IgD-negative memory B cell (primary cell): ENCODE measurements at regions not wholly inside any gene's neighbourhood (a gene's known extent, or its start where the extent isn't known, plus 50 kb on each side); places are given as distances from the start of the nearest gene placed in this dataset.

Experiments
- H3K27ac Mint-ChIP-seq, 3 donors: one replicate each; pipeline ENCODE4 v1.8.0; 2020 to 2022; ENCODE audit warnings: mild to moderate bottlenecking in 3 of 3, mixed read lengths in 3 of 3, moderate library complexity in 1 of 3
- H3K27me3 Mint-ChIP-seq: one replicate; pipeline ENCODE4 v1.8.0; 2021; ENCODE audit warnings: mixed read lengths
- H3K36me3 Mint-ChIP-seq: one replicate; pipeline ENCODE4 v1.8.0; 2020; ENCODE audit warnings: mild to moderate bottlenecking, mixed read lengths
- H3K4me1 Mint-ChIP-seq, 3 donors: one replicate each; pipeline ENCODE4 v1.8.0; 2020 to 2022; ENCODE audit warnings: mixed read lengths in 3 of 3, mild to moderate bottlenecking in 1 of 3
- H3K4me3 Mint-ChIP-seq, 4 donors: one replicate each; pipeline ENCODE4 v1.8.0; 2020 to 2022; ENCODE audit warnings: mild to moderate bottlenecking in 4 of 4, mixed read lengths in 4 of 4, moderate library complexity in 3 of 4
- H3K9me3 Mint-ChIP-seq, 3 donors: one replicate each; pipeline ENCODE4 v1.8.0; 2020 to 2021; ENCODE audit warnings: mixed read lengths in 3 of 3, mild to moderate bottlenecking in 1 of 3

DNA sequence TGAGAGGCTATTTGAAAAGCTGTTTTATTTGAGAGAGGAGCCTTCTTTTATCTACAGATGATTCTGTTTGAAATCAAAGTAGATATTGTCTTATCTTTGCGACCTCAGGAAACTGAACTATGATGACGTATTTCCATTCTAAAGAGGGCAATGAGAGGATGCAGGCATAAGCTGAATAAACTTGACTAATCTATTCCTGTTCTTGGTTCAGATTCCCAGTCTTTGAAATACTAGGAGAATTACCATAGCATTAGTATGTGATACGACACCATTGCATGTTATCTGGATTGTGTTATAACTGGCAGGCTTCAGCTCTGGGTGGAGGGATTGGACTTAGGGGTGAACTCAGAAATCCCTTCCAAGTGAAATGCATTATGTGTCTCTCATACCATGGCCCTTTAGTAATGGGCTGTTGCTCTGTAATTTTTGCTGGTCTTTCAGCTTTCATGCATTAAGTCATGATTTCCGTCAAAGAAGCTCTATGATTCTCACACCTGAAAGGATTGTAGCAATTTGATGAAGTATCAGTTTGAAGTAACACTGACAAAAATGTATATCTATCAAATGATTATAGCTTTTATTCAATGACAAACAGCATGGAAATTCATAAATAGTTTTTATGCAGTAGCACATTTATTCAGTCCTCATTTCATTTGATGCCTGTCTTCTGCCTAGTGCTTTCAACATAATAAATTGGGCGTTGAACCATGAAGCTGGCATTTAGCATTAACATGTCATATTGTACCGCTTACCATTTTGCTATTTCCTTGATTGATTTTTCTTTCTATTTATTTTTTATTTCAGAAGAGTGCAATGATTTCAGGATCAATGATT lies 138.4 kb upstream of the SPACA1 start:
- H3K4me1 Mint-ChIP-seq, result peaks cover 4 to 11% (median 4%) of the 10 kb centered on the region in 3 donors
- H3K36me3 Mint-ChIP-seq, result peaks cover 4% of the 10 kb centered on the region
- peaks cover 0 to 4% (median 0%) of the 10 kb centered on the region in 3 donors for H3K9me3 Mint-ChIP-seq
- H3K4me3 Mint-ChIP-seq, result no peak overlapping the region
- H3K27ac Mint-ChIP-seq, result peak overlapping the region in 1 of 3 donors; percentile 11
- peaks cover 9% of the 10 kb centered on the region for H3K27me3 Mint-ChIP-seq

DNA sequence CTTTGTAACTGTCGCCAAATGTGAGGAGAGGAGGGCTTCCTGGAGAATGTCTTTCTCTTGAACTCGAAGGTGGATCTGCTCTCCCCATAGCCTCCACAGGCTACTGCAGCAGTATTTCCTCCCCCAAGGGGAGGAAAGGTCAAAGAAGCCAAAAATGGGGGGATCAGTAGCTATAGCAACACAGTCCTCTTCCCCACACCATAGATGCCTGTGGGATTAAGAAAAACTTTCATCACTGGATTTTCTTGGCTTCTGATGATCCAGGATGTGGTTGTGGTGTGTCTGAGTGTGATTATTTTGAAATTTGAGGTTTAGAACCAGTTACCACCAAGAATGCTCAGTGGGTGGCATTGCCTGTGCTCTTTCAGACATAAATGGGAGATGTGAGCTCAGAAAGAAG lies 140.1 kb upstream of the SPACA1 start:
- H3K4me3 Mint-ChIP-seq, result no peak overlapping the region
- peaks cover 0 to 4% (median 0%) of the 10 kb centered on the region in 3 donors for H3K9me3 Mint-ChIP-seq
- H3K4me1 Mint-ChIP-seq, result peaks cover 4 to 7% (median 4%) of the 10 kb centered on the region in 3 donors
- no peak overlapping the region for H3K27ac Mint-ChIP-seq
- peaks cover 9% of the 10 kb centered on the region for H3K27me3 Mint-ChIP-seq
- H3K36me3 Mint-ChIP-seq, result peaks cover 4% of the 10 kb centered on the region

DNA sequence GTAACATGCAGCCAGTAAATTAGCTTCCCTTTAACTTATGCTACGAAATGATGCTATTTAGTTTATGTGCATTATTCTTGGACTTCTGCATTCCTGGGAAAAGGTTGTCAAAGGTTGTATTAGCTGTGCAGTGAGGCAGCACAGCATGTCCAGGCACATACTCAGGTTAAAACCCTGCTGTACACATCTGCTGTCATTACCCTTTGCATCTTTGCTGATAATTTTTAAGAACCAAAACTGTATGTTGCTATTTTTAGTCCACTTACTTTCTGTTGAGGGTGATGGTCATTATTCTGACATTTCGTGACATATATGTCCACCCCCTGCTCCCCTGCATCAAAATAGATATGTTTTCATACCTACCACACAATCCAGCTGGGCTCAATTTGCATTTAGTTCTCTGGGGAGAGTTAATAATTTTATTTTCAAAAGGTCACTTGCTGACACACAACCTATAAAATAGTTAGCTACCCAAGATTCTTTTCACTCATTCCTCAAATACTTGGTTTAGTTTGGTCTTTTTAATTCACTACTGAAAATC lies 142.5 kb upstream of the SPACA1 start:
- Mint-ChIP-seq H3K27me3 (peaks cover 2% of the 10 kb centered on the region), H3K9me3 (no peaks in the 10 kb centered on the region), H3K27ac (peak overlapping the region in 1 of 3 donors; percentile 64), H3K4me1 (peaks cover 4 to 7% (median 4%) of the 10 kb centered on the region in 3 donors), H3K36me3 (peaks cover 4% of the 10 kb centered on the region), H3K4me3 (no peak overlapping the region)

DNA sequence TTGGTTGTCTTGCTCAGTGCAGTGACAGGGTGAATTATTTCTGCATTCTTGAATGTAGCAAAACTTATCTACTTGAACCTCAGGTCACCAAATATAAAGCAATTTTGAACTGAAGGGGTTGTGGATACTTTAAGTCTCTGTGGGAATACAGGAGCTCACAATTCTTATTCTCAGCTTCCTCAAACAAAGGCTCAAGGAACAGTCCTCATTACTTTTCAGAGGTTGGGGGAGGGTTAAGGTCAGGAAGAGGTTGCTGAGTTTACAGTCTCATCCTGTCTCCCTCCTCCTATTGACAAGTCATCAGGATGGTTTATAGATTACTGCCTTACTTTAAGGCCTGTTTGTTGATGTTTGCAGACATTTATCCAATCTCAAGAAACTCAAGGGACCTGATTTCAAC lies 143.6 kb upstream of the SPACA1 start:
- Mint-ChIP-seq H3K4me3 (no peak overlapping the region), H3K27me3 (peaks cover 2% of the 10 kb centered on the region), H3K36me3 (peaks cover 4% of the 10 kb centered on the region), H3K9me3 (no peaks in the 10 kb centered on the region), H3K4me1 (peaks cover 4 to 7% (median 4%) of the 10 kb centered on the region in 3 donors), H3K27ac (no peak overlapping the region)

DNA sequence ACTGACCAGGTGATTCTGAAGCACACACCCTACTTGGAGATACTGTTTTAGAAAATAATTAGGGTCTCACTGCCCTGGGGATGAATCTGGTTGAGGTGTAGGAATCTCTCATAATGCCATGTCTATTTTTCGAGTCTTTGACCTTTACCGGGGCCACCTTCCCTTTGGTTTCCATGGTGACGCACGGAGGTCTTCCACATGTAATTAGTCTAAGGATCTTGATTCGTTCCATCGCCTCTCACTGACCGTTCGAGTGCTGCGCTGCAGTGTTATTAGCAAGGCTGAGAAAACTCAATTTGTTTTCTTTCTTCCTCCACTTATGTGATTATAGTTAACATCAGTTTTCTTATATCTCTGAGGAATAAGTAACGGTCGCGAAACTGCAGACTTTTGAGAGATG lies 144.3 kb upstream of the SPACA1 start:
- Mint-ChIP-seq H3K4me3 (no peak overlapping the region), H3K9me3 (no peaks in the 10 kb centered on the region), H3K27me3 (peaks cover 2% of the 10 kb centered on the region), H3K27ac (no peak overlapping the region), H3K4me1 (peaks cover 4 to 7% (median 4%) of the 10 kb centered on the region in 3 donors), H3K36me3 (peaks cover 4% of the 10 kb centered on the region)

DNA sequence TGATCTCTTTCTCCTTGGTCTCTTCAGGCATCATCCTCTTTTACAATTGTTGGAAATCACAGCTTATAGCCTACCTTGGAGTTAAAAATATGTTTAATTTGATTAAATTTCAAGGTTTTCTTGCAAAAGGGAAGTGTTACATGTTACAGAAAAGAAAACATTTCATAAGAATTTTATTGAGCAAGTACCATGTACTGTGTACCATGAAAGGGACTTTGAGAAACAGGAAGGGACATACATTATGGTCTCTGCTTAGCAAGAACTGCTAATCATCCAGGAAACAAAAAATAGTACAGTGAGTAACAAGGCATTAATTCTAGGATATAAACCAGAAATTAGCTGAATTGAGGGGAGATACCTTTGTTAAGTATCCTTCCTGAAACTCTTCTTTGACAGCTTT lies 145.3 kb upstream of the SPACA1 start:
- H3K27ac Mint-ChIP-seq, result no peak overlapping the region
- peaks cover 2% of the 10 kb centered on the region for H3K27me3 Mint-ChIP-seq
- H3K4me3 Mint-ChIP-seq, result no peak overlapping the region
- peaks cover 4 to 7% (median 4%) of the 10 kb centered on the region in 3 donors for H3K4me1 Mint-ChIP-seq
- H3K36me3 Mint-ChIP-seq, result peaks cover 4% of the 10 kb centered on the region
- H3K9me3 Mint-ChIP-seq, result no peaks in the 10 kb centered on the region

DNA sequence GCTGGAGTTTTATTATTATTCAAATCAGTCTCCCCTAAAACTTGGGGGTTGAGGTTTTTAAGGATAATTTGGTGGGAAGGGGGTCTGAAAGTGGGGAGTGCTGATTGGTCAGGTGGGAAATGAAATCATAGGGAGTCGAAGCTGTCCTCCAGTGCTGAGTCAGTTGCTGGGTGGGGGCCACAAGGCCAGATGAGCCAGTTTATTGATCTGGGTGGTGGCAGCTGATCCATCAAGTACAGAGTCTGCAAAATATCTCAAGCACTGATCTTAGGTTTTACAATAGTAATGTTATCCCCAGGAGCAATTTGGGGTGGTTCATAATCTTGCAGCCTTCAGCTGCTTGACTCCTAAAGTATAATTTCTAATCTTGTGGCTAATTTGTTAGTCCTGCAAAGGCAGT lies 146.0 kb upstream of the SPACA1 start:
- Mint-ChIP-seq H3K4me1 (peaks cover 4 to 7% (median 4%) of the 10 kb centered on the region in 3 donors), H3K36me3 (peaks cover 3% of the 10 kb centered on the region), H3K9me3 (no peaks in the 10 kb centered on the region), H3K27me3 (no peaks in the 10 kb centered on the region), H3K27ac (no peak overlapping the region), H3K4me3 (no peak overlapping the region)

DNA sequence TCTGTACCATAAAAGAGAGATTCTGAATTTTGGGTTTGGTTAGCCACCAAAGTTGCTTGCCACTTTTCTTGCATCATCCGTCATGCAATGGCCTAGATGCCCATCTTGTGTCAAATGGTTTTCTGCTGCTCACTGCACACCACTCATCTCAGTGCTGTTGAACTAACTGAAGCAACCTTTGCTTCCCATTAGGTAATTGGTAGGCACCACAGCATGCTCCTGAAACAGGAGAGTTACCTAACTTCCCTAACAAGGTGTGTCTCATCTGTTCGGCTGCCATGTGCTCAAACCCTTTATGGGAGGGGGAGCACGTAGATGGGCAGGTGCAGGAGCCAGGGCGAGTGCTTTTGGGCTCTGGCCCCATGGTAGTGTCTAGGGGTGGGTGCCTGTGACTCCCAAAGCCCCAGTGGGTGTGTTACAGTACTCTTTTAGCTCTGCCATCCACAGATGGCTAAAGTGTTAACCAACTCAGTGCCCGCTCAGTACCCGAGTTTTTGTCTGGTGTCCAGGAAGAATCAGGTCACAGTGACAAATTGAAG lies 147.4 kb upstream of the SPACA1 start:
- Mint-ChIP-seq H3K4me1 (peaks cover 1 to 4% (median 3%) of the 10 kb centered on the region in 3 donors), H3K27ac (no peak overlapping the region), H3K9me3 (no peaks in the 10 kb centered on the region), H3K36me3 (no peaks in the 10 kb centered on the region), H3K4me3 (no peak overlapping the region), H3K27me3 (no peaks in the 10 kb centered on the region)

DNA sequence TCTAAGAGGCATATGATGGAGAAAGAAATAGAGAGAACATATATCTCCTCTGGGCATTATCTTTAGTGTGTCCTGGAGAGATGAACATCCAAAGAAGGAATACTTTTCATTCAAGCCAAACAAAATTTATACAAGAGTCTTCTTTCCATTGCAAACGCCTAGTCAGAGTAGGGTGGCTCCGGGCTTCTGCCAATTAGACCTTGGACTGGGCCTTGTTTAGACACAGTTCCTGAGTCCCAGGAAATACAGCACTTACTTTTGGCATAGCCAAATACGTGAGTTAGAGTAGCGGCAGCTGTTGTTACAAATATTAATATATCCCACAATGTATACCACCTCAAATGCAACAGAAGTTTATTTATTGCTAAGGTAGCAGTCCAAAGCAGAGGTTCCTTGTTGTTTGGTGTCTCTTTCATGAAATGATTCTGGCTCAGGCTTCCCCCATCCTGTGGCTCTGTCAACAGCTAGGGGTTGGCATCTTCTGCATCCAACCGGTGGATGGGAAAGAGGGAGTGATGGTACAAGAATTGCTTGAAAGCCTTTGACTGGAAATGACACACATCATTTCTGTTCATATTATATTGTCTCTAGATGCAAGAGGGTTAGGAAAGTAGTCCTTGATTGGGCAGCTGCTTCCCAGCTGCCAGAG lies 148.0 kb upstream of the SPACA1 start:
- Mint-ChIP-seq H3K4me1 (no peaks in the 10 kb centered on the region), H3K27ac (no peak overlapping the region), H3K27me3 (no peaks in the 10 kb centered on the region)

DNA sequence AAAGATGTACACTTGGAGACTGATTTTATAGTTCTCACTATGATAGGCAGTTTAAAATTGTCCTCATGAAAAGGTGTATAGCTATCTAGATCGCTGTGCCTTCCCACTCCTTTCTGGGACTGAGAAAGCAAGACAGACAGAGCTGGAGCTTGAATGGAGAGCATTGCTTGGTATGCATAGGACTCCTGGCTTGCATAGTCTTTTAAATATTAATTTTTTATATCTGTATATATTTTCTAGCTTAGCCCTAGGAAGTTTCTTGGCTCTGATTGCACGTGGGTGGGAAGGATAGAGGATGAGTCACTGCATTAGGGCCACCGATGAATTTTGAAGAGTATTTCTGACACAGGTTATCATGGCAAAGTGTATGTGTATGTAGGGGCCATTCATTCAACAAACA lies 150.0 kb upstream of the SPACA1 start:
- Mint-ChIP-seq H3K27me3 (no peaks in the 10 kb centered on the region), H3K27ac (no peak overlapping the region), H3K4me3 (no peak overlapping the region), H3K9me3 (no peaks in the 10 kb centered on the region), H3K4me1 (no peaks in the 10 kb centered on the region), H3K36me3 (no peaks in the 10 kb centered on the region)

More for the DNA sequence above, 148.0 kb upstream of the SPACA1 start:
- Mint-ChIP-seq H3K4me3 (no peak overlapping the region), H3K36me3 (no peaks in the 10 kb centered on the region), H3K9me3 (no peaks in the 10 kb centered on the region)

DNA sequence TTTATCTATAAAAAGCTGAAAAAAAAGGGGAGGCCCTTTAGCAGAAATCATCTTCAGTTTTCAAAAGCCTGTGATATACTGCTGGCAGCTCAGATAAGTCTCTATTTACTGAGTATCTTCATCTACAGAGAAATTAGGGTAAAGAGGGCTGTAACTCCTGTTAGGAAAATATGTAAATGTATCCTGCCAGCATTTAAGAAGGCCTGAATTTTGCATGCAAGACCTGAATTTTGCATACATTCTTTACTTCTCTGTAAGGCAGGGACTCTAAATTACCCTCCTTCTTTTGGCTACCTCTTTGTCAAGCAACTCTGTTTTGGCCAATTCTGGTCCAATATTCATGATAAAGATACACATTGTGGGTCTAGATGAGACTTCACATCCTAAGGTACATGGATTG lies 150.6 kb upstream of the SPACA1 start:
- Mint-ChIP-seq H3K4me1 (peaks cover 0 to 3% (median 0%) of the 10 kb centered on the region in 3 donors), H3K27me3 (no peaks in the 10 kb centered on the region), H3K36me3 (no peaks in the 10 kb centered on the region), H3K4me3 (no peak overlapping the region), H3K27ac (no peak overlapping the region), H3K9me3 (no peaks in the 10 kb centered on the region)

DNA sequence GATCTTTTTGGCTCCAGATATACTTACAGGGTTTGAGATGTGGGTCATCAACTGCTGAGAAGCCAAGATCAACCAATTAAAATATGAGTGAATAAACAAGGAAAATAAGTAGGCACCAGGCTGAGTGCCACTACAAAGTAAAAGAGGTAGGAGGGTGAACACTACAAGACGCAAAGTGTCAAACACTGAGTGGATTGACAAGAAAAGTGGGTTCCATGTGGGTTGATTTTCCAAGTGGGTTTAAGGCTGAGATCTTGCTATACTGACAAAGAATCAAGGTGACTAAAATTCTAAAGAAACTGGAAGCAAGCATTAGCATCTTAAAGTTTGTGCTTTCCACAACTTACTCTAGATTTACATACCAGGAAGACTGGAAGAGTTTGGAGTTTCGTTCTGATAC lies 160.4 kb upstream of the SPACA1 start:
- H3K9me3 Mint-ChIP-seq, result peaks cover 0 to 4% (median 0%) of the 10 kb centered on the region in 3 donors
- no peaks in the 10 kb centered on the region for H3K36me3 Mint-ChIP-seq
- no peak overlapping the region for H3K27ac Mint-ChIP-seq
- peaks cover 2% of the 10 kb centered on the region for H3K27me3 Mint-ChIP-seq
- H3K4me1 Mint-ChIP-seq, result no peaks in the 10 kb centered on the region
- no peak overlapping the region for H3K4me3 Mint-ChIP-seq

DNA sequence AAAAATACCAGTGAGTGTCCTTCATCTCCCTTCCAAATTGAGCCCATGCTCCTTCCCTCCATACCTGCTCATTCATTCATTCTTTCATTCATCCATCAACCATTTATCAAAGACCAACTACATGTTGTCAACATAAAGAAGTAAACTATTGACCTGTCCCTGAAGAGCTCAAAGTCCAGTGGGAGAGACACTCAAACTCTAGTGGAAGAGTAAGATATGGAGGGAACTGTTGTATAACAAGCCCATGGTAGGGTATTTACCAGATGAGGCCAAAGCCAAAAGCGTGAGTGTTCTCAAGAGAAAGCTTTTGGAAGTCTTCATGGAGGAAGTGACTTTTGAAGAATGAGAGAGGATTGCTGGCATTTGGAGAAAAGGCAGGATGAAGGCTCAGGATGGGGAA lies 163.4 kb upstream of the SPACA1 start:
- Mint-ChIP-seq H3K27ac (no peak overlapping the region), H3K4me1 (peaks cover 0 to 3% (median 0%) of the 10 kb centered on the region in 3 donors), H3K27me3 (peaks cover 3% of the 10 kb centered on the region), H3K4me3 (no peak overlapping the region), H3K36me3 (peaks cover 2% of the 10 kb centered on the region), H3K9me3 (peaks cover 0 to 2% (median 0%) of the 10 kb centered on the region in 3 donors)

DNA sequence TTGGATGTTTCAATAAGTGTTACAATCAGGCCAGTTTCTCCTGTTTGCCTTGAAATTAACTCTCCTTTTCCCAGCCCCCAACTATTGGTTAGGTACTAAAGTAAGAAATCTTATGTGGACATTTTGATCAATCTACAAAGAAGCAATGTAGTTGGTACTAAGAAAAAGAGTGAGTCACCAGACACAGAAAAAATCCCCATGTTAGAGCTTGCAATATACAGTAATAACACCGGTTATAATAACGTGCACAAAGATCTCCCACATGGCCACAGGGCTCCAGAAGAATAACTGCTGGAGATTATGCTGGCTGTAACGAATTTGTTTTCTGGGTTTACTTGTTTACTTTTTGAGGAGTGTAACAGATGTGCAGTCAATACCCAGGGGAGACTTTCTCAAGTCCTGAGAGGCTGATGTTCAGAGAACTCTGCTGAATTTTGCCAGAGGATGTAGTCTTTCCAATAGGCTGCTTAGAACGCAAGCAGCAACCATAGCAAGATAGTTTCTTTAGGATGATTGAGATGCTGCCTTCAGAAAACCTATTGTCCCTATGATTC lies 166.2 kb upstream of the SPACA1 start:
- H3K9me3 Mint-ChIP-seq, result no peaks in the 10 kb centered on the region
- H3K4me3 Mint-ChIP-seq, result no peak overlapping the region

More for the DNA sequence above, 166.2 kb upstream of the SPACA1 start:
- H3K27me3 Mint-ChIP-seq, result peaks cover 8% of the 10 kb centered on the region
- H3K36me3 Mint-ChIP-seq, result peaks cover 2% of the 10 kb centered on the region
- no peak overlapping the region for H3K27ac Mint-ChIP-seq
- peaks cover 0 to 3% (median 0%) of the 10 kb centered on the region in 3 donors for H3K4me1 Mint-ChIP-seq
